Tibial artery (tissue), 4 donors: ENCODE measurements at regions not wholly inside any gene's neighbourhood (a gene's known extent, or its start where the extent isn't known, plus 50 kb on each side); places are given as distances from the start of the nearest gene placed in this dataset.

Source experiments
- DNase-seq, 2 donors: peaks; one replicate each; pipeline ENCODE4 v3.0.0-alpha.2; 2019
- H3K27ac ChIP-seq, 2 donors: fragments of 200-600 bp; sonication (generic) in 1 of 2; 1 replicate in 1 of 2; 2 replicates in 1 of 2; pipeline ENCODE4 v1.5.1; 2018 to 2019; ENCODE audit warnings: mild to moderate bottlenecking in 1 of 2
- H3K27me3 ChIP-seq, 2 donors: fragments of 200-600 bp; sonication (generic) in 1 of 2; one replicate each; pipeline versions ENCODE4 v1.5.1 to v1.6.0; 2016 to 2019
- H3K36me3 ChIP-seq, 3 donors: fragments of 200-600 bp; sonication (generic) in 2 of 3; one replicate each; pipeline ENCODE4 v1.5.1; 2016 to 2019; ENCODE audit warnings: mild to moderate bottlenecking in 2 of 3
- H3K4me1 ChIP-seq, 4 donors: fragments of 200-600 bp; sonication (generic) in 2 of 4; 1 replicate in 3 of 4; 2 replicates in 1 of 4; pipeline ENCODE4 v1.5.1; 2016 to 2019
- H3K4me3 ChIP-seq, 2 donors: fragments of 200-600 bp; sonication (generic) in 1 of 2; 1 replicate in 1 of 2; 2 replicates in 1 of 2; pipeline ENCODE4 v1.5.1; 2018 to 2019; ENCODE audit warnings: mild to moderate bottlenecking in 2 of 2
- H3K9me3 ChIP-seq, 3 donors: fragments of 200-600 bp; sonication (generic) in 1 of 3; one replicate each; pipeline ENCODE4 v1.5.1; 2016 to 2019
- intact Hi-C: fragments of 100-400 bp; cut with DNase I; formaldehyde crosslinking; loops from one replicate; pipeline ENCODE4 v1.15.0; 2023; ENCODE audit warnings: low total_unique reads
- TF ChIP-seq, protein P1 (sequence below), 2 experiments: fragments of 200-600 bp in 1 of 2; fragments of 450-650 bp in 1 of 2; IDR thresholded peaks; one replicate each; pipeline ENCODE4 v1.5.1; 2017 to 2019; ENCODE audit warnings: antibody characterized with exemption in 2 of 2, mild to moderate bottlenecking in 1 of 2, moderate library complexity in 1 of 2

GRCh38 chr17:77480199-77480508, 339.4 kb downstream of the SEC14L1 start:
- intact Hi-C loops: no loop called here
- no peak for DNase-seq
- Histone ChIP-seq H3K9me3 (no peaks in the 10 kb centered on the region), H3K27me3 (no peaks in the 10 kb centered on the region), H3K4me1 (peaks cover 6 to 54% (median 38%) of the 10 kb centered on the region in 4 donors), H3K36me3 (peaks cover 18 to 25% (median 24%) of the 10 kb centered on the region in 3 donors), H3K4me3 (no peak overlapping the region), H3K27ac (no peak overlapping the region)
- TF ChIP-seq, protein P1, sequence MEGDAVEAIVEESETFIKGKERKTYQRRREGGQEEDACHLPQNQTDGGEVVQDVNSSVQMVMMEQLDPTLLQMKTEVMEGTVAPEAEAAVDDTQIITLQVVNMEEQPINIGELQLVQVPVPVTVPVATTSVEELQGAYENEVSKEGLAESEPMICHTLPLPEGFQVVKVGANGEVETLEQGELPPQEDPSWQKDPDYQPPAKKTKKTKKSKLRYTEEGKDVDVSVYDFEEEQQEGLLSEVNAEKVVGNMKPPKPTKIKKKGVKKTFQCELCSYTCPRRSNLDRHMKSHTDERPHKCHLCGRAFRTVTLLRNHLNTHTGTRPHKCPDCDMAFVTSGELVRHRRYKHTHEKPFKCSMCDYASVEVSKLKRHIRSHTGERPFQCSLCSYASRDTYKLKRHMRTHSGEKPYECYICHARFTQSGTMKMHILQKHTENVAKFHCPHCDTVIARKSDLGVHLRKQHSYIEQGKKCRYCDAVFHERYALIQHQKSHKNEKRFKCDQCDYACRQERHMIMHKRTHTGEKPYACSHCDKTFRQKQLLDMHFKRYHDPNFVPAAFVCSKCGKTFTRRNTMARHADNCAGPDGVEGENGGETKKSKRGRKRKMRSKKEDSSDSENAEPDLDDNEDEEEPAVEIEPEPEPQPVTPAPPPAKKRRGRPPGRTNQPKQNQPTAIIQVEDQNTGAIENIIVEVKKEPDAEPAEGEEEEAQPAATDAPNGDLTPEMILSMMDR (IDR thresholded peaks at IDR 0.05): no peak

DNA sequence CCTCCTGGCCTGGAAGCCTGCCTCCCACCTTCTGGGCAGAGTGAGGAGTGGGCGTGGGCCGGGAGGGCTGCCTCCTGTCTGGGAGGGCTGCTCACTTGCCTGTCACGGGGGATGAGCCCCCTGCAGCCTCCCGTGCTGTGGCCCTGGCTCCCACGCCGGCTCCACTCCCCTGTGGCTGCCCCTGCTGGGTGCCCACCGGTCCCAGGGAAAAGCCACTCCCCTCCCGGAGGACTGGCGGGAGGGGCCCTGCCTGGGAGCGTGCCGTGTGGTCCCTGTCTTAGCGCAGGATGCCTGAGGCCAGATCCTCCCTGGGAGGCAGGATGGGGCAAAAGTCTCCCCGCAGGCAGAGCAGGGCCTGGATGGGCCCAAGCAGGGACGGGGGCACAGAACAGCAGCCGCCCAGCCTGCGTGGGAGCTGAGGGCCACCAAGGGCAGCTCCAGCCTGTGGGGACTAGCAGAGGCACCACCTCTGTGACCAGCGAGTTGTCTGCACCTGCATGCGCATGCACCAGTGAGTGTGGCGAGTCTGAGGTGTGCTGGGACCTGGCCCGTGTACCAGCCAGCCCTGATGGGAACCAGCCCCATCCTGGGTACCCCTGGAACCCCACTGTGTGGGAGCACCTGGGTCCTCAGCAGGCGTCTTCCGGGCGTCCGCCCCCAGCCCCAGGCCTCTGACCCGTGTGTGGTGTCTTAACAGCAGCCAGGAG, 339.9 kb downstream of the SEC14L1 start:
- intact Hi-C loops: no loop called here
- H3K4me1 ChIP-seq: peaks cover 6 to 49% (median 33%) of the 10 kb centered on the region in 4 donors
- TF ChIP-seq, protein P1 (IDR thresholded peaks at IDR 0.05): no peak
- H3K9me3 ChIP-seq: no peaks in the 10 kb centered on the region
- H3K27me3 ChIP-seq: no peaks in the 10 kb centered on the region
- H3K4me3 ChIP-seq: no peak overlapping the region
- peaks cover 18 to 25% (median 25%) of the 10 kb centered on the region in 3 donors for H3K36me3 ChIP-seq
- no peak for DNase-seq
- H3K27ac ChIP-seq: no peak overlapping the region

GRCh38 chr17:77481476-77482374, 341.0 kb downstream of the SEC14L1 start:
- Histone ChIP-seq H3K36me3 (peaks cover 18 to 33% (median 25%) of the 10 kb centered on the region in 3 donors), H3K4me1 (peaks cover 6 to 38% (median 22%) of the 10 kb centered on the region in 4 donors), H3K4me3 (no peak overlapping the region), H3K27ac (no peak overlapping the region), H3K27me3 (no peaks in the 10 kb centered on the region), H3K9me3 (no peaks in the 10 kb centered on the region)
- TF ChIP-seq, protein P1 (IDR thresholded peaks at IDR 0.05): no peak
- no peak for DNase-seq
- intact Hi-C loops: no loop called here

DNA sequence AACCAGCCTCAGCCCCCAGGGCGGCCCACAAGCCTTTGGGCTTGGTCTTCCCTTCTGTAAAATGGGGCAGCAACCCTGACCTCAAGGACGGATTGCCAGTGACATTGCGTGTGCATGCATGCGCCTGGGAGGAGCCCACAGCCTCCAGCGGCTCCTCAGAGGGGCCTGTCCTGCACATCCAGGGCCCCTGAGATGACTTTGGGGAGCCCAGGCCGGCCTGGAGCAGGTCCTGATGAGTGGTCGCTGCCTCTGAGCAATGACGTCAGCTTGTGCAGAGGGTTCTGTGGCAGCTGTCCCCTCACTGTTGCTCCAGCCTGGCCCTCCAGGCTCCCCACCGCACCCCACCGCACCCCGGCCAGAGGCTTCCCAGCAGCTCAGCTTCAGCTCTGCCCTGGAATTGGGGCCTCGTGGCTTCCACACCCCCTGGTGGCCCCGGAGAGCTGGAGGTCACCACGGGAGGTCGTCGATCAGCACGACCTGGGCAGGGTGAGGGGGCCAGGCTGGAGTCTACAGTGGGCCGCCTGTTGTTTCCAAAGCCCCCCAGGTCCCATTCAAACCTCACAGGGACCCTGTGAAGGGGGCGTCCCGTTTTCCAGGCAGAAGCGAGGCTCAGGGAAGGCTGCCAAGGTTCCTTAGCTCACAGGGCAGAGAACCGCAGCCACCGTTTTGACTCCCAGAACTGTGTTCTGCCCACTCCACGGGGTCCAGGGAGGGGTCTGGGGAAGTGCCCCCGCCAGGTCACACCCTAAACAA, 341.8 kb downstream of the SEC14L1 start:
- Histone ChIP-seq H3K4me3 (no peak overlapping the region), H3K27ac (no peak overlapping the region), H3K9me3 (no peaks in the 10 kb centered on the region), H3K36me3 (peaks cover 18 to 41% (median 30%) of the 10 kb centered on the region in 3 donors), H3K27me3 (no peaks in the 10 kb centered on the region), H3K4me1 (peaks cover 4 to 30% (median 15%) of the 10 kb centered on the region in 4 donors)
- DNase-seq: no peak
- intact Hi-C loops: no loop called here
- TF ChIP-seq, protein P1 (IDR thresholded peaks at IDR 0.05): no peak

DNA sequence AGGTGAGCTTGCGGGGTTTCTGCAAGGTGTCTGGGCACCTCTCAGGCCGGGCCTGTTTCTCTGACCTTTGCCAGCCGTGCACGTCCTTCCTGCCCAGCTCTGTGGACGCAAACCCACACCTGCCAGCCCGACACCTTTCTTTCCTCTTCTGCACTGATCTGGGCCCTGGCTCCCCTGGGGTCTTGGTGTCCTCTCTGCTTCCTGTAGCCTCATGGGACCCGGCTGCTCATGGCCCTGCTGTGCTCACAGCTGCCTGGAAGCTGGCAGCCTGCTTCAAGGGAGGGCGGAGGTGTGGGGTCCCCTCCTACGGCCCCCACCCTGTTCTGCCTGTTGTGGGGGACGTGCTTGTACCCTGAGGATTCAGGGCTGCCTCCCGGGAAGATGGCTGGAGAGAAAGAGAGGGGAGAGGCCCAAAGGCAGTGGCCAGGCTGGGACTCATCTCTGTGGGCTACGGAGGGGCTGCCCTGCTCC, 342.4 kb downstream of the SEC14L1 start:
- Histone ChIP-seq H3K9me3 (no peaks in the 10 kb centered on the region), H3K4me1 (peaks cover 0 to 24% (median 9%) of the 10 kb centered on the region in 4 donors), H3K27me3 (no peaks in the 10 kb centered on the region), H3K4me3 (no peak overlapping the region), H3K27ac (no peak overlapping the region), H3K36me3 (peaks cover 19 to 47% (median 36%) of the 10 kb centered on the region in 3 donors)
- TF ChIP-seq, protein P1 (IDR thresholded peaks at IDR 0.05): no peak
- DNase-seq: no peak
- intact Hi-C loops: no loop called here
